Left ventricle myocardium inferior (tissue), 1 donor: ENCODE measurements at regions not wholly inside any gene's neighbourhood (a gene's known extent, or its start where the extent isn't known, plus 50 kb on each side); places are given as distances from the start of the nearest gene placed in this dataset.
"Not testable (repeated sequence)": the region's sequence is repeated elsewhere in the genome, so short reads cannot be mapped to it uniquely, and the experiment has no call there.

Source experiments
- DNase-seq: peaks from one replicate; pipeline ENCODE4 v3.0.0-alpha.2; 2020
- H3K27ac ChIP-seq: fragments of 200-600 bp; replicated peaks from 2 replicates; pipeline ENCODE4 v1.8.0; 2021
- H3K27me3 ChIP-seq: fragments of 200-600 bp; 2 replicates; pipeline ENCODE4 v1.8.0; 2021; ENCODE audit warnings: low read depth
- H3K36me3 ChIP-seq: fragments of 200-600 bp; 2 replicates; pipeline ENCODE4 v1.8.0; 2021
- H3K4me1 ChIP-seq: fragments of 200-600 bp; 2 replicates; pipeline ENCODE4 v1.8.0; 2021
- H3K4me3 ChIP-seq: fragments of 200-600 bp; 2 replicates; pipeline ENCODE4 v1.8.0; 2021; ENCODE audit warnings: mild to moderate bottlenecking, moderate library complexity
- H3K9me3 ChIP-seq: fragments of 200-600 bp; replicated peaks from 2 replicates; pipeline ENCODE4 v1.8.0; 2021
- CTCF ChIP-seq: fragments of 200-600 bp; IDR thresholded peaks from 2 replicates; pipeline ENCODE4 v1.8.0; 2021; ENCODE audit warnings: antibody characterized with exemption, mild to moderate bottlenecking, borderline replicate concordance
- intact Hi-C: fragments of 100-400 bp; cut with micrococcal nuclease; formaldehyde crosslinking; loops from one replicate; pipeline ENCODE4 v1.11.0; 2022
- donor health status: DM: no; HTN: yes; CAD: no; lungs with severe emphysema.

GRCh38 chr15:99493461-99493860 is 72.3 kb upstream of the MEF2A start:
- no peaks in the 10 kb centered on the region for H3K27me3 ChIP-seq
- no peak overlapping the region for H3K27ac ChIP-seq
- TF ChIP-seq CTCF = no peak
- H3K36me3 ChIP-seq = no peaks in the 10 kb centered on the region
- H3K4me1 ChIP-seq = peaks cover 12% of the 10 kb centered on the region
- H3K9me3 ChIP-seq = no peaks in the 10 kb centered on the region
- no peak overlapping the region for H3K4me3 ChIP-seq
- no peak for DNase-seq
- intact Hi-C loops = no loop called here

- peaks cover 12% of the 10 kb centered on the region for H3K4me1 ChIP-seq
- H3K27me3 ChIP-seq, intact Hi-C loops, H3K9me3 ChIP-seq, H3K27ac ChIP-seq, H3K36me3 ChIP-seq, DNase-seq, H3K4me3 ChIP-seq: not testable (repeated sequence)
Observed at GRCh38 chr15:99494536-99495233, 71.1 kb upstream of the MEF2A start.

- Histone ChIP-seq H3K4me3 (no peak overlapping the region), H3K27ac (no peak overlapping the region), H3K4me1 (peaks cover 12% of the 10 kb centered on the region), H3K9me3 (no peaks in the 10 kb centered on the region), H3K27me3 (no peaks in the 10 kb centered on the region), H3K36me3 (no peaks in the 10 kb centered on the region)
- no peak for TF ChIP-seq CTCF
- DNase-seq = no peak
- intact Hi-C loops = no loop called here
Observed at GRCh38 chr15:99495430-99496301, 70.1 kb upstream of the MEF2A start.

DNA sequence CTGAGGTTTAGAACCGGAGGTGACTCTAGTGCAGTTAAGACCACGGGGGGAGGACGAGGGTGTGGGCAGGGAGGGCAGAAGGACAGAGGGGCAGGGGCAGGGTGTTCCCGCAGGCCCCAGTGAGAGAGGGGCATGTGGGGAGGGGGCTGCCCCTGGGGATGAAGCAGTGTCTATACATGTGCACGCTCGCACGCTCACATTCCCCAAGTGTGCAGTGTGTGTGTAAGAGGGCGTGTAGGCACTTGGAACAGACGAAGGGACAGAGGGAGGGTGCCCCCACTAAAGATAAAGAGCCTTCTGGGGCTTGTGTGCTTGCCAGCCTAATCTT is 69.5 kb upstream of the MEF2A start:
- no peaks in the 10 kb centered on the region for H3K9me3 ChIP-seq
- H3K27ac ChIP-seq = no peak overlapping the region

GRCh38 chr15:99502182-99502581 is 63.6 kb upstream of the MEF2A start:
- peaks cover 30% of the 10 kb centered on the region for H3K4me1 ChIP-seq
- intact Hi-C loops = no loop called here
- TF ChIP-seq CTCF = no peak
- no peaks in the 10 kb centered on the region for H3K36me3 ChIP-seq
- no peak overlapping the region for H3K27ac ChIP-seq
- H3K9me3 ChIP-seq = no peaks in the 10 kb centered on the region
- no peaks in the 10 kb centered on the region for H3K27me3 ChIP-seq
- H3K4me3 ChIP-seq = no peak overlapping the region
- no peak for DNase-seq

More for the DNA sequence above, 69.5 kb upstream of the MEF2A start:
- no peaks in the 10 kb centered on the region for H3K36me3 ChIP-seq
- no peaks in the 10 kb centered on the region for H3K27me3 ChIP-seq
- DNase-seq = no peak
- no peak overlapping the region for H3K4me3 ChIP-seq
- intact Hi-C loops = no loop called here
- H3K4me1 ChIP-seq = peaks cover 12% of the 10 kb centered on the region
- no peak for TF ChIP-seq CTCF

GRCh38 chr15:99502661-99503060 is 63.1 kb upstream of the MEF2A start:
- no peak overlapping the region for H3K27ac ChIP-seq
- H3K4me3 ChIP-seq = no peak overlapping the region
- intact Hi-C loops = no loop called here
- no peaks in the 10 kb centered on the region for H3K36me3 ChIP-seq
- no peaks in the 10 kb centered on the region for H3K27me3 ChIP-seq
- TF ChIP-seq CTCF = no peak
- no peak for DNase-seq
- no peaks in the 10 kb centered on the region for H3K9me3 ChIP-seq
- H3K4me1 ChIP-seq = peaks cover 35% of the 10 kb centered on the region
